ENCODE measurements at regions not wholly inside any gene's neighbourhood (a gene's known extent, or its start where the extent isn't known, plus 50 kb on each side); places are given as distances from the start of the nearest gene placed in this dataset.

DNA sequence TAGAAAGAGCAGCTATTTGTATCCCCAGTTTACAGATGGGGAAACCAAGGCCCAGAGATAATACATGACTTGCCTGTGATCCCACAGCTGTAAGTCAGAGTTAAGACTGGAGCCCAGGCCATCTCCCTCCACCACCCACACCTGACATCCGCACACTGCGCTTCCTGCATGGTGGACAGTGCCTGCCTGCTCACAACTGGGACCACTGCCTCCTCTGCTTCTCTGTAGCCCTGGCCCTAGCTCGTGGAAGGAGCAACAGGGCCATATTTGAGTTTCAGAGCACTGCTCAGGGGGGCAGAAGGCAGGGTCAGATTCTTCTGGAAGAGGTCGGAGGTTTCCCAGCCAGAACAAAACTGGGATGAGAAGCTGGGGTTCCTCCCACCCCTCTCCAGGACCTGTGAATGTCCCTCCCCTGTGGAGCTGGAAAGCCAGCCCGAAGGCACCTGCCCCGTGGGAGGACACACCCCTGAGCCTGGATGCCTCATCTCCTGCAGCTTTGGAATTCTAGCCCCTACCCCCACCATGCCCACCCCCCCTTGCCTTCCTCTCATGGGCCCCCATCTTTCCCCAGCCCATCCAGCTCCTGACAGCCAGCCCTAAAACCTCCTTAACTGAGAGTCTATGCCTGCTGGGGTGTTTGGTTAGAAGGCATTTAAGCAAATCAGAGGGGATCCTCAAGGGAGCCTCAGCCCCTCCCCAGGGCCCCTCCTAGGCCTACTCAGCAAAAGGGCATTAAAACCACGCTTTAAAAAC is 100.1 kb downstream of the TPRA1 start:
- no peak overlapping the region for H3K27ac Mint-ChIP-seq
- H3K4me3 Mint-ChIP-seq = no peak overlapping the region
- H3K4me1 Mint-ChIP-seq = no peaks in the 10 kb centered on the region
- no peaks in the 10 kb centered on the region for H3K36me3 Mint-ChIP-seq (ENCODE audit: low read depth)
- TF ChIP-seq CTCF (IDR thresholded peaks at IDR 0.05; ENCODE audit: unreplicated experiment in 3 of 3) = no peak
- peaks cover 14% of the 10 kb centered on the region for H3K27me3 Mint-ChIP-seq (ENCODE audit: low read depth)
- H3K9me3 Mint-ChIP-seq = peaks cover 3% of the 10 kb centered on the region

- H3K27me3 Mint-ChIP-seq (ENCODE audit: low read depth) = peaks cover 14% of the 10 kb centered on the region
- H3K4me1 Mint-ChIP-seq = no peaks in the 10 kb centered on the region
- no peak for TF ChIP-seq CTCF (IDR thresholded peaks at IDR 0.05; ENCODE audit: unreplicated experiment in 3 of 3)
- no peaks in the 10 kb centered on the region for H3K36me3 Mint-ChIP-seq (ENCODE audit: low read depth)
- H3K4me3 Mint-ChIP-seq = no peak overlapping the region
- peaks cover under 1% of the 10 kb centered on the region for H3K9me3 Mint-ChIP-seq
- no peak overlapping the region for H3K27ac Mint-ChIP-seq
These were observed 101.2 kb downstream of the TPRA1 start for GRCh38 chr3:127489357-127489756.

GRCh38 chr3:127488740-127489139 is 101.8 kb downstream of the TPRA1 start:
- Mint-ChIP-seq H3K4me1 (no peaks in the 10 kb centered on the region), H3K9me3 (no peaks in the 10 kb centered on the region), H3K27ac (no peak overlapping the region), H3K27me3 (ENCODE audit: low read depth) (peaks cover 14% of the 10 kb centered on the region), H3K36me3 (ENCODE audit: low read depth) (no peaks in the 10 kb centered on the region), H3K4me3 (no peak overlapping the region)
- TF ChIP-seq CTCF (IDR thresholded peaks at IDR 0.05; ENCODE audit: unreplicated experiment in 3 of 3) = no peak

DNA sequence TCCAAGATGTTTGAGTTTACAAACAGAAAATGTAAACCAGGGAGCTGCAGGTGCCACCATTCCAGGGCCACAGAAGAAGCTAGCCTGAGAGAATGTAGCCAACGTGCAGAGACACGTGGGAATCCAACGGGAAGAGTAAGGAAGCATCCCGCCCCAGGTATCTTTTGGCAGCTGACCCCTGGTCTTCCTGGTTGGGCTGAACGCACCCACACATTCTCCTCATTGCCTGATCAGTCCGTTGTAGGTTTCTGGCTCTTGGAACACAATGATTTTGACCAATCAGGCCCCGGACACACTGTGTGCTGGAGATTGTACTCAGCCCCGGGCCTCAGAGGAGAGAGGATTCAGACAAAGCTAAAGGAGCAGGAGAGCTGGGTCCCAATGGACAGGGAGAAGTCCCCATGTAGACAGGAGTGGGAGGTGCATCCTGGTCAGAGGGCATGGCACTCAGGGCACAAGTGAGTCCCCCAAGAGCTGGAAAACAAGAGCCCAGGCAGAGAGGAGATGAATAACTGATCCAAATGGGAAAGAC is 102.3 kb downstream of the TPRA1 start:
- H3K4me1 Mint-ChIP-seq = no peaks in the 10 kb centered on the region
- no peak overlapping the region for H3K4me3 Mint-ChIP-seq

GRCh38 chr3:127487196-127487595 is 103.3 kb downstream of the TPRA1 start:
- H3K4me3 Mint-ChIP-seq = no peak overlapping the region
- H3K36me3 Mint-ChIP-seq (ENCODE audit: low read depth) = no peaks in the 10 kb centered on the region
- H3K9me3 Mint-ChIP-seq = no peaks in the 10 kb centered on the region
- peaks cover 18% of the 10 kb centered on the region for H3K27me3 Mint-ChIP-seq (ENCODE audit: low read depth)
- TF ChIP-seq CTCF (IDR thresholded peaks at IDR 0.05; ENCODE audit: unreplicated experiment in 3 of 3) = no peak
- no peaks in the 10 kb centered on the region for H3K4me1 Mint-ChIP-seq
- H3K27ac Mint-ChIP-seq = no peak overlapping the region

More for the DNA sequence above, 102.3 kb downstream of the TPRA1 start:
- no peak for TF ChIP-seq CTCF (IDR thresholded peaks at IDR 0.05; ENCODE audit: unreplicated experiment in 3 of 3)
- H3K27me3 Mint-ChIP-seq (ENCODE audit: low read depth) = peaks cover 14% of the 10 kb centered on the region
- H3K27ac Mint-ChIP-seq = no peak overlapping the region
- no peaks in the 10 kb centered on the region for H3K36me3 Mint-ChIP-seq (ENCODE audit: low read depth)
- H3K9me3 Mint-ChIP-seq = no peaks in the 10 kb centered on the region
